ENCODE measurements at regions not wholly inside any gene's neighbourhood (a gene's known extent, or its start where the extent isn't known, plus 50 kb on each side); places are given as distances from the start of the nearest gene placed in this dataset.

DNA sequence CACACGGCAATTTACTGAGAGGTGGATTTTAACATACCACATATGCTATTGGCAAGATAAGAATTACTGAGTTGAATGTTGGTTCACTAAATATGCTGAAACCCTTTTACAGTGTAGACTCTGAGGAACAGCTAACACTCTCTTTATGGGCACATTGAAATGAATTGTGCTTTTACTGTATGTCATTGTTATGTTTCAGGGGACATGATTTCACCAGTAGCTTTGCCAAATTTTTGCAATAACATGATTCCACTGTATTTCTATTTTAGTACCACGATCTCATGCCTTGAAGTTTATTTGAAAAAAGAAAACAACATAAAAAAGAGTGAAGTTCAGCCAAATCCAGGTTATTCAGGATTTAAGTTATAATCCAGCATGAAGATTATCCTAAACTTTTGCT, 188.5 kb downstream of the HLX start:
- in situ Hi-C loops (cut with MboI; ENCODE audit: low sequenced_read_pairs): no loop called here

DNA sequence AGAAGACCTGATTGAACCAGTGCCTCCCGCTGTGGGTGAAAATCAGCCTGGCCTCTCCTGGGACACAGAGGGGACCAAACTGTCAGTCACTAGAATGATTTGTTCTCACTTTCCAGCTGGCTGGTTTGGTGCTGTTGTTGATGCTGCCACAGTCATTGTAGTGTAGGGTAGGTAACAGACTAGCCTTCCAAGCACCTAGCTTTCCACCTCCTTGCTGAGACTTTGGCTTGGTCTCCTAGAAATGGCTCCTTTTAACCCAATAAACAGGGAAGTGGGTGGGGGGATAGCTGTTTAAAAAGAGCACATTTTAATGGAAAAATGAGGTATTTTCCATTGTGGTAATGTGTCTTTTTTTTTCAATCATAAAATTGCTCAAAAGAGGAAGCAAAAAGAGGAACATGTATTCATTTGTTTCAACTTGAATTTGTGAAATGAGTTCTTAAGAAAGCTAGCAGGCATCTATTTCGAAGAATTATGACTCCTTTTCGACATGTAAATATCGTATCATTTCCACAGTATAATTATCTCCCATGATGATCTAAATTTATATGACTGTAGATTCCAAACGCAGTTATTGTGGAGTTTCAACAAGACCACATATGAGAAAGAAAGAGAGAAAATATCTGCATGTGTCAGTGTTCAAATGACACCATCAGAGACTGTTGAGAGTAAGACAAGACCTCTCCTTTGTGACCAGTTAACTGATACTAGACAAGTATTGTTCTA, 190.1 kb downstream of the HLX start:
- in situ Hi-C loops (cut with MboI; ENCODE audit: low sequenced_read_pairs): no loop called here

DNA sequence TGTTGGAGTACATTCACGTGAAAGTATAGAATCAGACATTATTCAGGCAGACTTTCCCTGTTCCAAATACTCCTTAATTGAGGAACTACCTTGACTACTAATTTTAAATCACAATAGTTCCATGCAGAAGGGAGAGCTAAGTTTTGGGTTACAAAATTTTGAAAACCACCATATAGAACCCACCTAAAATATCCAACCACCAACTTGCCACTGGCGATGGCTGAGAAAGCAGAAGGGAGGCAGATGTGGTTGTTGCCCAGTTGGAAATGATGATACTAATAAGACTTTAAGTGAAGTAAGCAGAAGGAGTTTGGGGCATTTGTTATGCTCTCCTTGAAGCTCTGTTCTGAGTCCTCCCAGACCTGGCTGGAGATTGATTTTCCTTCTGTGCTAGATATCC, 190.7 kb downstream of the HLX start:
- in situ Hi-C loops (cut with MboI; ENCODE audit: low sequenced_read_pairs): no loop called here

DNA sequence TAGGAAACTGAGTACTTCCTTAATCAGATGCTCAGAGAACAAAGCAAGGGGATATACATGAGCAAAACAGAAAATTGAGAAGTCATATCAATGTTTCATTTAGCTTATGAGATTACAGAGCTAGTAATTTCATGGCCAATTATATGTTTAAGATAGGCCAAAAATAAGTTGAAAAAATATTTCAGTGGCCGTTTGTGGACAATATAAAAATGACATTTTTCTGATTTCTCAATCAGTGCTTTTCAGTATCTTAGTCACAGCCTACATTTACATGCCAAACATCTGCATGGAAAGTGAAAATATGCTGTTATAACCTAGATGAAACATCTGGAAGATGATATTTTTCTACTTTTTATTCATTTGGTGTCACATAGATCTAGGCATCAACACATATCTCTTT, 192.5 kb downstream of the HLX start:
- in situ Hi-C loops (cut with MboI; ENCODE audit: low sequenced_read_pairs): no loop called here

DNA sequence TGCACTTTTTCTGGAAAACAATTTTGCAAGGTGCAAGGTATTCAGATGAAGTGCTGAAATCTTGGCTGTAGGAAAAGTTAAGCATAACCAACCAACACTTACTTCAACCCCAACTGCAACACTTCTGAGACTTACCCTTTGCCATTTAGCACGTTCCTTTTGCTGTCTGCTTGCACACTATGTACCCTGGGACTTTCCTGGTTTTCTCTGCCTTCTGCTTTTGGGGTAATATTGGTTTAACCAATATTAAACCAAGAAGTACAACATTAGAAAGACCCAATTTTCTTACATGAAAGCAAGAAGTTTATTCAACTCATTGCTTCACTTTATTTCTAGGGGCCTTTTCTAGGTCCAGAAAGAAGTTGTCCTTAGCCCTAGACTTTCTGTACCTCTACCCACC, 193.0 kb downstream of the HLX start:
- in situ Hi-C loops (cut with MboI; ENCODE audit: low sequenced_read_pairs): no loop called here

DNA sequence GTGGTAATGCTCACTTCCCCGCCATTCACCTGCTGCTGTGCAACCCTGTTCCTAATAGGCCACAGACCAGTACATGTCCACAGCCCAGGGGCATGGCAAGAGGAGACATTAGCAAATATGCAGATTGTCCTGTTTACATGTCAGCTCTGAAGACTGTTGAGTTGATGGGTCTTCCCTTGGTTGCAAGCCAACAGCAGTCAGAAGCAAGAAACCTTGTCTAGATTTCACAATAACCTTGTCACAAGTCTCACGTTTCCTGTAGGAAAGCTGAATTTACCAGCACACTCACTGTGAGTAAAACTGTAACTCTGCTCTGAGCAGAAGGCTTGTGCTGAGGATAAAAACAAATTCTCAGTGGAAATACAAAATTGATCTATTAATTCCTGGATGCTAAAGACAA, 195.1 kb downstream of the HLX start:
- in situ Hi-C loops (cut with MboI; ENCODE audit: low sequenced_read_pairs): no loop called here

DNA sequence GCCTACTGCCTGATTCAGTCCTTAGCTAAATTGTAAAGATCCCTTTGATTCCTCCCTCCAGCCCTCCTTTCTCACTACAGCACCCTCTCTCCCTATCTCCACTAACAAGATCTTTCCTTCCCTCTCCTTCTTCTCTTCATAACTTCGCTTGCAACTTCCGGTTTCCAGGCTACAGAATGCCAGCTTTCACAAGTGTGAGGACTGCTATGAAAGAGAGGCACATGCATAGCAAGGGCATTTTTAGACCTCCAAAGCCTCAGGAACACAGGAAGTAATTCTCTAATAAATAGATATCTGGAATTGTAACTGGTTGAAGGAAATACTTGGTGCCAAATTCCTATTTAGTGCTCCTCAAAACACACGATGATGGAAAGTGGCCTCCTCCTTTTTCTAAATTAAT, 196.7 kb downstream of the HLX start:
- in situ Hi-C loops (cut with MboI; ENCODE audit: low sequenced_read_pairs): no loop called here

DNA sequence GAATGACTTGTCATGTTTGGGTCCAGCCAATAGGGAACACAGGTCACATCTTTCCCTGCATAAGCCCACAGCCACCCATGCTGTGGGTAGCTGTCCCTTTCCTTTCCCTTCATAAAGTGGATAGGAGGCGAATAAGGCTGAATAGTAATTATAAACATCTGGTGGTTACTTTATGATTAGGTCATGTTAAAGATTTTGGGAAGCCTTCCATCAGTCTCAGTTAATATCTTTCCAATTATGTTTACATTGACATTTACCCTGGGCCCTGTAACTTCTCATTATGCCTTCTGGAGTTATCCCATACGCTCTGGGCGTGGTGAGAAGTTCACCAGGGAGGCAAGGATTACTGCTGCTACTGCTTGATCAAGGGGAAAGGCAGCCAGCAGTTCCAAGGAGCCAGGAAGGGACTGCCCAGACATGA, 197.2 kb downstream of the HLX start:
- in situ Hi-C loops (cut with MboI; ENCODE audit: low sequenced_read_pairs): no loop called here

DNA sequence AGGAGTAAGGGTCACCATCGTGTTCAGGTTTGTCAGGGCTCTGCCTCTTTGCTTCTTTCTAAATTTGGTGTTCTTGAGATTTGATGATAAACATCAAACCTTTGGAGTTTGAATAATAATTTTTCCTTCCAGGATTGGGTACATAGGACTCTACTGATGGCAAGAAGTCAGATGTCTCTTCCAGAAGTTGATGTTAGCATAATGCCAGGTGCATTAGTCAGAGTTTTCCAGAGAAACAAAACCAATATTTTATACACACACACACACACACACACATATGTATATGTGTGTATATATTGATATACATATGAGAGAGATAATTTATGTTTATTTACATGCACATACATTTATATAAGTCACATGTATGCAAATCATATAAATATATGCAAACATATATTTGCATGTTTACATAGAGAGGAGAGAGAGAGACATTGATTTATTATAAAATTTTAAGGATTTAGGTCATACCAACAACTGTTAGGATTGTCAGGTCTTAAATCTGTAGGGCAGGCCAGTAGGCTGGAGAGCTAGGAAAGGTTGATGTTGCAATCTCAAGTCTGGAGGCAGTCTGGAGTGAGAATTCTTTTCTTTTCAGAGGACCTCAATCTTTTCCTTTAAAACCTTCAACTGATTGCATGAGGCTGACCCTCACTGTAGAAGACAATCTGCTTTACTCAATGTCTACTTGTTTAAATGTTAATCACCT, 199.2 kb downstream of the HLX start:
- in situ Hi-C loops (cut with MboI; ENCODE audit: low sequenced_read_pairs): no loop called here

DNA sequence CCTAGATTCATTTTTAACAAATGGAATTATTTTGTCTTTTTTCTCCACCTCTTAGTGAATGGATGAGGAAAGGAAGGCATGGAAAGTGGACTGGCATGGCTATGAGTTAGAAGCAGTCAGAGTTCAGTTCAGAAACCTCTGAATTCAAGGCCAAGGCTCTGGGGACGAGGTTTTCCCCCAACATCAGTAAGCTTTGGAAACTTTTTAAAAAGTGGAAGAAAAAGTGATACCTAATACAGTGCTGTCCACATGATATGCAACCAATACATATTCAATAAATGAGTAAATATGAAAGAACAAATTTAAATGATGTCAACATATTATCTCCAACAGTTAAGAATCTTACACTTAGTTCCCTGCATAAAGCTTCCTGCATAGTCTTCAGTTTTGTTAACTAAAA, 204.7 kb downstream of the HLX start:
- in situ Hi-C loops (cut with MboI; ENCODE audit: low sequenced_read_pairs): no loop called here

DNA sequence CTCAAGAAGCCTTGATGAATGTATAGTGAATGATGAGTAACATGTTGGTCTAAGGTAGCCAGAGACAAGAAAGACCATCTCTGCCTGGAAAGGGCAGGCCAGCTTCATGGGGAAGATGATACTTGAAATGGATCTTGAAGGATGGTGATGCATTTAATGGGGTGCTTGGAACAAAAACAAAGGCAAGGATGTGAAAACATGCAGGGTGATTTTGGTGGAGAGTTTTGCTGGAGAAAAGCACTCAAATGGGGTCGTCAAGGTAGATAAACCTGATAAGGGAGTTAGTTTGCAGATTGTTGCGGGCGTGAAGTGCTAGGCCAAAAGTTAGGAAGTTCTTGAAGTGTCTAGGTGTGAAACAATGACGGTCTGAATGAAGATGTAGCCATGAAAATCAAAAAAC, 205.4 kb downstream of the HLX start:
- in situ Hi-C loops (cut with MboI; ENCODE audit: low sequenced_read_pairs): no loop called here

DNA sequence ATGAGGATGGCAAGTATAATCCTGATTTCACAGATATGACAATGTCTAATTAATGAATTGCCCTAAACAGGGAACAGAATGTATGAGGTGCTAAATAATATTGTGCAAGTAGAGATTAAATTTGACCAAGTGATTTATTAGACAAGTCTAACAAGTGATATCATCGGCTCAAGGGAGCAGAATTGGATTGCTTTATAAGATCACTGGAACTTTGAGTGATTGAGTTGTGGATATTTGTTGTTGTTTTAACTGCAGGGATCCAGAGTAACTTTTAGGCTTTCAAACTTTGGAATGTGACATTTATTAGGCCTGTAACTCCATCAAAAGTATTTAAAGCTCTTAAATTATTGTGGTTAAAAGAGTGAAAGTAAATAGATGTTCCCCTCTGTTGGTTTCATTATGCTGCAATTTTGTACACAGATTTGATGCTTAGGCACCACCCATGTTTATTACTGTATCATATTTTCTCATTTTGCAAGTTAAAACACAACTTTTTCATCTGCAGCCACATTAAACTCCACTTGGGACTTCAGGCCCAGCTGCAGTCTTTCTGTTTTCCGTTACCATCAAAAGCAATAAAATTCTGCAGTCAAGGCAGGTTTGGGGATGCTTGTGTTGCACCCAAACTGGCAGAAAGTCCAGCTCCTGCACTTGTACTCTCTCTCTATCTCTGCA, 206.6 kb downstream of the HLX start:
- in situ Hi-C loops (cut with MboI; ENCODE audit: low sequenced_read_pairs): no loop called here

DNA sequence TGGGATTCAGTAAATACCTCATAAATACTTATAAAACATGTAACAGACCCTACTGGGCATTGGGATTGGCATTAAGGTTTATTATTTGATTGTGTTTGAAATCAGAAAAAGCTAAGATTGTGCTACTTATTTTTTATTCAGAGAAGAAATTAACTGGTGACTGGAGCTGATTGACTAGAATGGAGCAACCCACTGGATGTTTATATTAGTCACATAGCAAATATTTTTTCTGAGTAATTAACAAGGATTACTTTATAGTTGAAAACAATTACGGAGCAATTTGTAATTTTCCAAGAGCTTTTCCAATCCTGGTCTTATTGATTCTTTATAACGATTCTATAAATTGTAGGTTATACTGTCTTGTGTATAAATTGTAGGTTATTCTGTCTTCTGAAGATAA, 208.7 kb downstream of the HLX start:
- in situ Hi-C loops (cut with MboI; ENCODE audit: low sequenced_read_pairs): no loop called here

DNA sequence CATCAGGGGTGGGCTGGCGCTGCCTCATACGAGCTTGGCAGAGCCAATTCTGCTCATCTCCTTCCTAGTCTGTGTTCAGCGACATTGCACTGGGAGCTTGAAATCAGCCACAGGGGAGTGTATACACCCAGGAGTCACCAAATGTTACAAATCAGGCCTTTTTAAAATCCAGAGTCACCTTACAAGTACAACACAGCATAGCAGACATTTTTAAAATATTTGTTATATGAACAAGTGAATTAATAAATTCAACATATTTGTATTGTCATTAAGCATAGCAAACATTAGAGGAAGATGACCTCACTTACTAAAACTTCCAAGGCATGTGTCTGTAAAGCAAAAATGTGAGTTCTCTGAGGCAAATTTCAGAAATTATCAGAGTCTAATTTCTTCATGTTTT, 210.0 kb downstream of the HLX start:
- in situ Hi-C loops (cut with MboI; ENCODE audit: low sequenced_read_pairs): no loop called here

DNA sequence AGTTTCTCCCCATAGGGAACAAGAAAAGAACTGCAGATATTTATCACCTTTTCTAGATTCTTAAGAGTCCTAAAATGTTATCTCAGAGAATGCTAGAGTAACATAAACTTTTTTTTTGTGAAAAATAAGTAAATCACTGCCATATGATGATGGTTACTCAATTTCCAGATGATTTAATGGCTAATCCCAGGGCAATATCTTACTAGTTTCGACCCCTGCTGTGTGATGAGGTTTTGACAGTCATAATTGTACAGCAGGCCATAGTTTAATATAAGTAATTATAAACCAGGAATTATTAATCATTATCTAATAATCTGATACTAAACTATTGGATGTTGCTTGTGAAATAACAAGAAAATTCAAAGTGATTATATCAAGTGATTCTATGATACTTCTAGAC, 210.6 kb downstream of the HLX start:
- in situ Hi-C loops (cut with MboI; ENCODE audit: low sequenced_read_pairs): no loop called here

DNA sequence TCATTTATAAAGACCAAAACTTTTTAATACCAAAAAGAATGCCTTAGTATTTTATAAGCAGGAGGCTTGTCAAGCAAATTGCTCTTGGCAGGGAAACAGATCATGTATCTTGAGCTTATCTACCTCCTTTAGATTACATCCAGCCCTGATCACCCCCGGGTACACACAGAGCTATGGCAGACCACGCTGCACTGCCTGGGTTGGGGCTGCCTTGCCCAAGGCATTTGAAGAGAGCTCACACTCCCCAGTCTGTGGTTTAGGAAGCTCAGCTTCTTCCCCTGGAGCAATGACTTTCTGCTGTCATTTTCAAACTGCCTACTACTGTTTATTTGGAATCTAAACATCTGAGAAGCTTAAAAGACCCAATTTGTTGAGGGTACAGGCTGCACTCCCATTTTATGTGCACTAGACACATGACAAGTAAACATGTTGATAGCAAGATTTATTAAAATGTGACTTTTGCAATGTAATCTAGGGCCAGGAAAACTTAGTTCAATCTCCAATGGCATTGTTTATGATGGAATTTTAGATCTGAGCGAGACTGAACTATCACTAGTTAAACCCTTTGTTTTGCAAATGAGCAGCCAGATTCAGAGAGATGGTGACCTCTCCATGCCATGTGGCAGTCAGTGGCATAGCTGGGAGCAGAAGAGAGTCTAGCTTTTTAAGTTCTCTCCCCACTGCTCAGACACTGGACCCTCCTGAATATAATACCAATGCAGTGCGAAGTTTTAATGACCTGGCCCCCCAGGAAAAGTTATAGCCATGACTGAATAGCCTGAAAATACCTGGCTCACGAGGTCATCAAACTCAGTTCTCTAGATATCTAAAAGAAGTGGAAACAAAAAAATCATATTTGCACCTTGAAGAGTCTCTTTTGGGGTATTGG, 214.9 kb downstream of the HLX start:
- in situ Hi-C loops (cut with MboI; ENCODE audit: low sequenced_read_pairs): no loop called here

DNA sequence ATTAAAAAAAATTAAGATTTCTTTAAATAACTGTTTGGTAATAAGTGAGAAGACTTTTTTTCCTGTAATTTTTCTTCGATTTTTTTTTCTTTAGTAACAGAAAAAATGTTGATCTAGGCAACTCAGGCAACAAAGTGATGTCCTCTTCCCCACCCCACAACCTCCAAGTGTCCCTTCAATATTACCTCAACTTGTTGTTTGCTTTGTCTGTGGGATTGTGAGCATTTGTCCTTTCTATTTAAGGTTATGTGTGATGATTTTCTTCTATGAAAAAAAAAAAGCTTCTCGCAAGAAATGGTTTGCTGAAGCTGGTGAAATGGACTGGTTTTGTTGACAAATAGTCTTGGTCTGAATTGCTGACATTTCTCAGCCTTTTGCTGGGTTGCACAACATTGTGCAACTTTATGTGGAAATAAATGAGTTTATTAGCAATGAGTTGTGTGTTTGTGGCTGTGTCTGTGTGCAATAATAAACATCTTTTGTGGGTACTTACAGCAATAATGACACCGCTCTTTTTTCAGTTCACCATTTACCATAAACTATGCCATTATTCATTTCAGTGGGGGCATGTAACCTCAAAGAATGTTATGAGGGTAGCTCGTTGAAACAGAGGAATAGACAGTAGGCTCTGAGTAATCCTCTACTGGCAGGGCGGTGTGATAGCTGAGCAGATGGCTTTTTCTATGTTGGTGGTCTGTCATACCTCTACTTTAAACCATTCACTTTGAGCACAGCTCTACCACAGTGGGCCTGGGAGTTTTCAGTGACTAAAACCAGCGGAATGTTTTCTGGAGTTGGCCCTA, 218.4 kb downstream of the HLX start:
- in situ Hi-C loops (cut with MboI; ENCODE audit: low sequenced_read_pairs): no loop called here

DNA sequence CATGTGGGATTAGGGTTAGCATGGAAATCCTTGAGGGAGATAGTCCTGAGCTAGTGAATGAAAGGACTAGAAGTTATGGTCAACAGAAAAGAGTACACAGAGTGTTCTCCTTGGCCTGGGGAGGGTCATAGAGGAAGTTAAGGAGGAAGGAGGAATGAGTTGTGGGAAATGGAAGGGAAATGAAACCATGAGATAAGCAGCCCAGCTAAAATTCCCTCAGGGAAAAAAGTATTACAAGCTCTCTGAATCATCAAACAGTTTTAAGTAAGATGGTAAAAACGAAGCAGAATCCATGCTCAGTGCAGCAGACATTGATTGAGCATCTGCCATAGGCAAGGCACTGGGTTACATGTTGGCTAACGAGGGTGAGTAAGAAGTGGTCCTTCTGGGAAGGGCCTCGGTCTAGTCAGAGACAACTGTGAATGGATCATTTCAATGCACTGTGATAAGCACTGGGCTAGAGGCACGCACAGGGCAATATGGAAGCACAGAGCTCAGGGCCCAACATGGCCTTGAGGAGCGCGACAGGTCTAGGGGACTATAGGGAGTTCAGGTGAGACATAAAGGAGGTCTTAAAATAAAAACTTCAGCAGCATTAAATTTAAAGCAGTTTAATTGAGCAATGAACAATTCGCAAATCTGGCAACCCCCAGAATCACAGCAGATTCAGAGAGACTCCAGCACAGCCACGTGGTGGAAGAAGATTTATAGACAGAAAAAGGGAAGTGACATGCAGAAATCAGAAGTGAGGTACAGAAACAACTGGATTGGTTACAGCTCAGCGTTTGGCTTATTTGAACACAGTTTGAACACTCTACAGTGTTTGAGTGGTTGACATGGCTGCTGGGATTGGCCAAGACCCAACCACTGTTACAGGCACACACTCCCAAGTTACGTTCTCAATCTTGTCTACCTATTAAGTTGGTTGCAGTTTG, 219.5 kb downstream of the HLX start:
- in situ Hi-C loops (cut with MboI; ENCODE audit: low sequenced_read_pairs): no loop called here
